HG03159 (cell line): ENCODE measurements at regions not wholly inside any gene's neighbourhood (a gene's known extent, or its start where the extent isn't known, plus 50 kb on each side); places are given as distances from the start of the nearest gene placed in this dataset.

Source experiments
- ATAC-seq: cut with Tn5 transposase; IDR thresholded peaks from one replicate; pipeline ENCODE4 v1.9.1; 2021; ENCODE audit warnings: mild to moderate bottlenecking, moderate library complexity; ENCODE audit not compliant: unreplicated experiment

DNA sequence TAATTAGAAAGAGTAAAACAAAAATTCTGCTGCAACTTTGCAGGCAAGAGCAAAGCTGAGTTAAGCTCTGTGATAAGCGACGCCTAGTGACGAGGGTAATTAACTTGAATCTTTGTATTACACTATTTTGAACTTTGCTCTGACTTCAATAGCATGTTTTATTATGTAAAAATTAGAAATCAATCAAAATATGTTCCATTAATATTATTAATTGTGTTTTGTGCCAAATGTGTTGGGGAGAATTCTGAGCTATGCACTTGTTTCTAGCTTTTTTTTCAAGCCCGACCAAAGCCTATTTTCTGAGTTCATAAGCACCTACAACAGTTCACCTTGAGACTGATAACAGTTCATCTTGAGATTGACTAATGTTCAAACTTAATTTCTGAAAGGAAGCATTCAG lies 90.1 kb upstream of the PDE3A start:
- ATAC-seq = no peak

GRCh38 chr12:20280515-20280914 lies 87.8 kb upstream of the PDE3A start:
- no peak for ATAC-seq

- ATAC-seq = no peak
Measured at GRCh38 chr12:20282401-20282800, 85.9 kb upstream of the PDE3A start.

GRCh38 chr12:20283482-20283881 lies 84.9 kb upstream of the PDE3A start:
- no peak for ATAC-seq

GRCh38 chr12:20289520-20289919 lies 78.8 kb upstream of the PDE3A start:
- ATAC-seq = no peak

- ATAC-seq = no peak
Measured at GRCh38 chr12:20300457-20300856, 67.9 kb upstream of the PDE3A start.

DNA sequence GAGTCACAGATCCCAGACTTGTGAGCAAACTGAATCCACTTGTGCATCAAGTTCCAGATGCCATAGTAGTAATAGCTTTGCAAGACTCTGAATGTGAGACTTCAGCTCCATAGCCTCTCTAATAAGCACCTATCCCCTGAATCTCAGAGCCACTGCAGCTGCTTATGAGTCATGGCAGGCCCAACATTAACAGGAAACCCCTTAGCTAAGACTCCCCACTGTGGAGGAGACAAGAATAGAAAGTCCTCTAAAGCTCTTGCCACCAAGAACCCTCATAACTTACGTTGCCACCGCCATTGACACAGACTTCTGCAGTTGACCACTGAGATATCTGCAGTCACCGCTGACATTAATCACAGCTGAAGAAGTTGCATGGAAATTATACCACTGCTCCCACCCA lies 62.9 kb upstream of the PDE3A start:
- ATAC-seq = no peak

- no peak for ATAC-seq
Measured at GRCh38 chr12:20309504-20310148, 58.7 kb upstream of the PDE3A start.

GRCh38 chr12:20314328-20314727 lies 54.0 kb upstream of the PDE3A start:
- no peak for ATAC-seq

DNA sequence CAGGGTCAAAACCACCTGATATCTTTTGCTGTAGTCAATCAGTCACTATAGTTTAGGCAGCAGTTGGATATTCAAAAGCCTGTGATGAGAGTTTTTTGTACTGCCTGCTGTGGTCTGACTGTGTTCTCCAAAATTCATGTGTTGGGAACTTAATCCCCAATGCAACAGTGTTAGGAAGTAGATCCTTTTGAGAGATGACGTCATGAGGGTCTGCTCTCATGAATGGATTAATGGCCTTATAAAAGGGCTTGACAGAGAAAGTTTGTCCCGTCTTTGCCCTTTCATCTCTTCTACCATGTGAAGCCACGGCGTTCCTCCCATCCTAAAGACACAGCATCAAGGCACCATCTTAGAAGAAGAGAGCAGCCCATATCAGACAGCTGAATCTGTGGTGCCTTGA lies 50.8 kb upstream of the PDE3A start:
- no peak for ATAC-seq
